ENCODE measurements at regions not wholly inside any gene's neighbourhood (a gene's known extent, or its start where the extent isn't known, plus 50 kb on each side); places are given as distances from the start of the nearest gene placed in this dataset.

DNA sequence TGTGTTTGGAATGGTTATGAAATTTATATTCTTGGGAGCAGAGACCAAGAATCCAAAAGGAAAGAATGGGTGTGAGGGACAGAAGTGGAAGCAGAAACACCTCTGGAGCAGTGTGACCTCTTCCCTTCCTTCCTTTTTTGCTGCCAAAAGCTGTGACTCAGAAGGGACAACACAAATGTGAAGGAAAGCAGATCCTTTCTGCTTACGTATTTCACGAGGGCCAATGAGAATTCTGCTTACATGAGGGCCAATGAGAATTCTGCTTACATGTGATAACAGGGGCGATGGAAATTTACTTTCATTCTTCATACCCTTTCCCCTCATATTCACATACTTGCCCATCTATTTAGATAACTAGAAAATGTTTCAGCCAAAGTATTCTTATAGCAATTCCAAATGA lies 404.6 kb downstream of the PRDM5 start:
- Histone ChIP-seq H3K4me1 (ENCODE audit: control insufficient read depth in 1 of 2, insufficient read depth in 2 of 2, low read length in 2 of 2) (no peaks in the 10 kb centered on the region), H3K27me3 (ENCODE audit: control insufficient read depth in 1 of 2, insufficient read depth in 2 of 2, low read length in 1 of 2) (no peaks in the 10 kb centered on the region), H3K4me3 (ENCODE audit: low read length in 2 of 2) (no peak overlapping the region), H3K9me3 (ENCODE audit: control insufficient read depth, low read length) (no peaks in the 10 kb centered on the region), H3K27ac (ENCODE audit: low read depth in 1 of 2, low read length in 2 of 2) (no peak overlapping the region), H3K36me3 (ENCODE audit: control insufficient read depth in 1 of 2, insufficient read depth in 2 of 2, low read length in 1 of 2) (no peaks in the 10 kb centered on the region)
- ATAC-seq (ENCODE audit: low FRiP score) (peak; percentile 85), DNase-seq (no peak)
- WGBS, 2 donors, result 19 to 23% methylated on average over 3 of the region's 3 CpGs
- intact Hi-C loops (cut with DNase I), result no loop called here

DNA sequence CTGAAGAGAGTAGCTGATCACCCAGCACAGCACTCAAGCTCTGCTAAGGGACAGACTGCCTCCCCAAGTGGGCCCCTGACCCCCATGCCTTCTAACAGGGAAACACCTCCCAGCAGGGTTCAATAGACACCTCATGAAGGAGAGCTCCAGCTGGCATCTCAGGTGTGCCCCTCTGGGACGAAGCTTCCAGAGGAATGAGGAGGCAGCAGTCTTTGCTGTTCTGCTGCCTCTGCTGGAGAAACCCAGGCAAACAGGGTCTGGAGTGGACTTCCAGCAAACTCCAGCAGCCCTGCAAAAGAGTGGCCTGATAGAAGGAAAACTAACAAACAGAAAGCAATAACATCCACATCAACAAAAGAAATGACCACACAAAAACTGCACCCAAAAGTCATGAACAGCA lies 412.8 kb downstream of the PRDM5 start:
- Histone ChIP-seq H3K4me3 (ENCODE audit: low read length in 2 of 2) (no peak overlapping the region), H3K27me3 (ENCODE audit: control insufficient read depth in 1 of 2, insufficient read depth in 2 of 2, low read length in 1 of 2) (no peaks in the 10 kb centered on the region), H3K4me1 (ENCODE audit: control insufficient read depth in 1 of 2, insufficient read depth in 2 of 2, low read length in 2 of 2) (no peaks in the 10 kb centered on the region), H3K27ac (ENCODE audit: low read depth in 1 of 2, low read length in 2 of 2) (no peak overlapping the region), H3K9me3 (ENCODE audit: control insufficient read depth, low read length) (peaks cover 3% of the 10 kb centered on the region), H3K36me3 (ENCODE audit: control insufficient read depth in 1 of 2, insufficient read depth in 2 of 2, low read length in 1 of 2) (no peaks in the 10 kb centered on the region)
- 73 to 89% methylated on average over 1 of the region's 1 CpG for WGBS, 2 donors
- no peak for ATAC-seq (ENCODE audit: low FRiP score)
- no peak for DNase-seq
- intact Hi-C loops (cut with DNase I), result no loop called here

DNA sequence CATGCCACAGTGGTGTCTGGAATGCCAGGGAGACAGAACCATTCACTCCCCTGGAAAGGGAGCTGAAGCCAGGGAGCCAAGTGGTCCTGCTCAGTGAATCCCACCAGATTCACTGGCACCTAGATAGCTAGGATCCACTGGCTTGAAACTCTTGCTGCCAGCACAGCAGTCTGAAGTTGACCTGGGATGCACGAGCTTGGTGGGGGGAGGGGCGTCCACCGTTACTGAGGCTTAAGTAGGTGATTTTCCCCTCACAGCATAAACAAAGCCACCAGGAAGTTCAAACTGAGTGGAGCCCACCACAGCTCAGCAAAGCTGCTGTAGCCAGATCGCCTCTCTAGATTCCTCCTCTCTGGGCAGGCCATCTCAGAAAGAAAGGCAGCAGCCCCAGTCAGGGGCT lies 413.3 kb downstream of the PRDM5 start:
- Histone ChIP-seq H3K9me3 (ENCODE audit: control insufficient read depth, low read length) (peaks cover 3% of the 10 kb centered on the region), H3K27me3 (ENCODE audit: control insufficient read depth in 1 of 2, insufficient read depth in 2 of 2, low read length in 1 of 2) (no peaks in the 10 kb centered on the region), H3K27ac (ENCODE audit: low read depth in 1 of 2, low read length in 2 of 2) (no peak overlapping the region), H3K36me3 (ENCODE audit: control insufficient read depth in 1 of 2, insufficient read depth in 2 of 2, low read length in 1 of 2) (no peaks in the 10 kb centered on the region), H3K4me1 (ENCODE audit: control insufficient read depth in 1 of 2, insufficient read depth in 2 of 2, low read length in 2 of 2) (no peaks in the 10 kb centered on the region), H3K4me3 (ENCODE audit: low read length in 2 of 2) (no peak overlapping the region)
- ATAC-seq (ENCODE audit: low FRiP score) (no peak), DNase-seq (no peak)
- 48 to 52% methylated on average over 4 of the region's 4 CpGs for WGBS, 2 donors
- intact Hi-C loops (cut with DNase I), result no loop called here

DNA sequence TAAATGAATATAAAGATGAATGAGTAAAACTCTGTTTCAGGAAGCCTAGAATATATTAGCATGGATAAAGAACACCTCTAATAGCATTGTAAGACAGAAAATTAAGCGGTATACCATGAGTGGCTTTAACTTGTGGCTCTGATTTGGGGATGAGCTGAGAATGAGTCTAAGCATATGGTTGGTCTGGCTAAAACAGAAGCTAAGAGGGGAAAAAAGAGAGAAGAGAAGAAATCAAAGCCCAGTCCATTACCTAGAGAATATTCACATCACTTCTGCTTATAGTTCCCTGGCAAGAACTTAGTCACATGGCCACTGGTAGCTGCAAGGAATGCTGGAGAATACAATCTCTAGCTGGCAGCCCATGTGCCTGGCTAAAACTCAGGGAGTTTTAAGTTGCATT lies 414.5 kb downstream of the PRDM5 start:
- ATAC-seq (ENCODE audit: low FRiP score), result no peak
- no peak for DNase-seq
- no peaks in the 10 kb centered on the region for H3K4me1 ChIP-seq (ENCODE audit: control insufficient read depth in 1 of 2, insufficient read depth in 2 of 2, low read length in 2 of 2)
- H3K36me3 ChIP-seq (ENCODE audit: control insufficient read depth in 1 of 2, insufficient read depth in 2 of 2, low read length in 1 of 2), result no peaks in the 10 kb centered on the region
- H3K4me3 ChIP-seq (ENCODE audit: low read length in 2 of 2), result no peak overlapping the region
- H3K9me3 ChIP-seq (ENCODE audit: control insufficient read depth, low read length), result peaks cover 4% of the 10 kb centered on the region
- WGBS, 2 donors, result 93 to 96% methylated on average over 1 of the region's 1 CpG
- H3K27ac ChIP-seq (ENCODE audit: low read depth in 1 of 2, low read length in 2 of 2), result no peak overlapping the region
- intact Hi-C loops (cut with DNase I), result no loop called here
- no peaks in the 10 kb centered on the region for H3K27me3 ChIP-seq (ENCODE audit: control insufficient read depth in 1 of 2, insufficient read depth in 2 of 2, low read length in 1 of 2)

DNA sequence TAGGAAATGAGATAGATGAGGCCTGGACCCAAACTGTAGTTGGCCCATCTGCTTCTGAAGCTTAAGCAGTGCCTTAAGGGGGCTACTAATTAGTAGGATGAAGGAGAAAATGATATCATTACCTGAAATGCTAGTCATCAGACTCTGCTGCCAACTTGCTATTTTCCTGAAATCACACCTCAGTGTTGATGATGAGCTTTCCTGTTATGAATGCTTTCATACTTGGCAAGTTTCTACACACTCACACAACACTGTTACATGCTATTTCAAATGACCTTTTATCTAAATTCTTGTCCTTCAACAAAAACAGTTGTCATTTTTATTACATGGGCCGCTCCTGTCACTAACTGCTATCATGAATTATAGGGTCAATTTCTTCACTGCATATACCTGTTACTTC lies 416.0 kb downstream of the PRDM5 start:
- Histone ChIP-seq H3K36me3 (ENCODE audit: control insufficient read depth in 1 of 2, insufficient read depth in 2 of 2, low read length in 1 of 2) (no peaks in the 10 kb centered on the region), H3K9me3 (ENCODE audit: control insufficient read depth, low read length) (peaks cover 7% of the 10 kb centered on the region), H3K4me3 (ENCODE audit: low read length in 2 of 2) (no peak overlapping the region), H3K27me3 (ENCODE audit: control insufficient read depth in 1 of 2, insufficient read depth in 2 of 2, low read length in 1 of 2) (no peaks in the 10 kb centered on the region), H3K27ac (ENCODE audit: low read depth in 1 of 2, low read length in 2 of 2) (no peak overlapping the region), H3K4me1 (ENCODE audit: control insufficient read depth in 1 of 2, insufficient read depth in 2 of 2, low read length in 2 of 2) (no peaks in the 10 kb centered on the region)
- intact Hi-C loops (cut with DNase I), result no loop called here
- 93 to 95% methylated on average over 1 of the region's 1 CpG for WGBS, 2 donors
- ATAC-seq (ENCODE audit: low FRiP score), result no peak
- DNase-seq, result no peak

DNA sequence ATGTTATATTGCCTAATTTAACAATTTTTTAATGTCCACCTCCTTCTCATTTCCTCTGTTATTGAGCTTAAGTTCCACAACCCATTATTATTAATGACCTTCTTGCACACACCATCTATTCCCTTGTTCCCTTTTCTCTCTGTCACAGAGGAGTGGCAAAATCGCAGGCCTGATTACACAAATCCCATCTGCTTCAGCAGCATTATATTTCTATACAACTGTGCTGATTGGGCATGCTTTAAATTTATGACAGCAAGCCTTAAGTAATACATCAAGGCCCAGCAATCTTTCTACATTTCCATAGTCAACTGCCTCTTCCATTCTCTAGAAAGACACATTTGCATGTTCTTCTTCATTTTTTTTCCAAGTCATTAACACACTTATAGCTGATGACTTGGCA lies 423.8 kb downstream of the PRDM5 start:
- Histone ChIP-seq H3K27ac (ENCODE audit: low read depth in 1 of 2, low read length in 2 of 2) (no peak overlapping the region), H3K4me3 (ENCODE audit: low read length in 2 of 2) (no peak overlapping the region), H3K9me3 (ENCODE audit: control insufficient read depth, low read length) (peaks cover 4% of the 10 kb centered on the region), H3K36me3 (ENCODE audit: control insufficient read depth in 1 of 2, insufficient read depth in 2 of 2, low read length in 1 of 2) (no peaks in the 10 kb centered on the region), H3K27me3 (ENCODE audit: control insufficient read depth in 1 of 2, insufficient read depth in 2 of 2, low read length in 1 of 2) (no peaks in the 10 kb centered on the region), H3K4me1 (ENCODE audit: control insufficient read depth in 1 of 2, insufficient read depth in 2 of 2, low read length in 2 of 2) (no peaks in the 10 kb centered on the region)
- intact Hi-C loops (cut with DNase I), result no loop called here
- WGBS, 2 donors, result 64 to 71% methylated on average over 1 of the region's 1 CpG
- ATAC-seq (ENCODE audit: low FRiP score) (no peak), DNase-seq (no peak)

DNA sequence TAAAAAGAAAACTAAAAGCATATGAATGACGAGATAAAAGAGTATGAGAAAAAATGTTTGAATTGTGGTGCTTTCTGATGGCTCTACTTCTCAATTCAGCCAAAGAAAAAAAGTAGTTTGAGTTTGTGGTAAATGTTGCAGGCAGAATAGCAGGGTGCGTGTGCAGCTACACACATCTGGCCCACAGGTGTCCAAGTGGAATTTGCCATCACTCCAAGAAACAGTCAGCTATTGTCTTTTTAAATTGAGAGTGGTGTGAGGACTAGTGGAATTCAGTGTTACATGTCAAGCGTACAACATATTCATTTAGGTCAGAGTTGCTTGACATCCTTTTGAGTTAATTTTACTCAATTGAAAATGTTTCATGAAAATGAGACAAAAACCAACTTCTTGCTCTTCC lies 424.8 kb upstream of the MAD2L1 start:
- WGBS, 2 donors, result 46 to 48% methylated on average over 3 of the region's 3 CpGs
- H3K27ac ChIP-seq (ENCODE audit: low read depth in 1 of 2, low read length in 2 of 2), result no peak overlapping the region

DNA sequence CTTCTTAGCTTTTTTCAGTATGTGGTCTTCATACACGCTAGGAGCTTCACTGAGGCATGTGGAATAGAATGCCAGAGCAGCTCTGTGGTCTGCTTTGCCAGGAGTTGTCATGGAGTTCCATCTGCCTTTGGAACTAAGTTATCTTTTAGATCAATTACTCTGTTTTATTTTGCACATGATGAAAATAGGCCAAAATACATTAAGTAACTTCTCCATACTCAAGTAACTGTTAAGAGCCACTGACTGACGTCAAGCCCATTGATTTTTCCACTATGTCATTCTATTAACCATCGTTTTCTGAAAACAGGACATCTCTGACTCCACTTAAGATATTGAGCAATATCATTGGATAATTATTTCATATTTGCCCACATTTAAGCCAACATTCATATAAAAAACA lies 415.1 kb upstream of the MAD2L1 start:
- no peaks in the 10 kb centered on the region for H3K27me3 ChIP-seq (ENCODE audit: control insufficient read depth in 1 of 2, insufficient read depth in 2 of 2, low read length in 1 of 2)
- no peaks in the 10 kb centered on the region for H3K4me1 ChIP-seq (ENCODE audit: control insufficient read depth in 1 of 2, insufficient read depth in 2 of 2, low read length in 2 of 2)
- no peaks in the 10 kb centered on the region for H3K9me3 ChIP-seq (ENCODE audit: control insufficient read depth, low read length)
- no peak for DNase-seq
- intact Hi-C loops (cut with DNase I), result no loop called here
- H3K27ac ChIP-seq (ENCODE audit: low read depth in 1 of 2, low read length in 2 of 2), result no peak overlapping the region
- no peaks in the 10 kb centered on the region for H3K36me3 ChIP-seq (ENCODE audit: control insufficient read depth in 1 of 2, insufficient read depth in 2 of 2, low read length in 1 of 2)
- WGBS, 2 donors, result 79 to 88% methylated on average over 3 of the region's 3 CpGs
- H3K4me3 ChIP-seq (ENCODE audit: low read length in 2 of 2), result no peak overlapping the region
- no peak for ATAC-seq (ENCODE audit: low FRiP score)

More for the DNA sequence above, 424.8 kb upstream of the MAD2L1 start:
- no peaks in the 10 kb centered on the region for H3K36me3 ChIP-seq (ENCODE audit: control insufficient read depth in 1 of 2, insufficient read depth in 2 of 2, low read length in 1 of 2)
- no peak for DNase-seq
- intact Hi-C loops (cut with DNase I), result no loop called here
- ATAC-seq (ENCODE audit: low FRiP score), result no peak
- no peaks in the 10 kb centered on the region for H3K4me1 ChIP-seq (ENCODE audit: control insufficient read depth in 1 of 2, insufficient read depth in 2 of 2, low read length in 2 of 2)
- H3K9me3 ChIP-seq (ENCODE audit: control insufficient read depth, low read length), result no peaks in the 10 kb centered on the region
- H3K27me3 ChIP-seq (ENCODE audit: control insufficient read depth in 1 of 2, insufficient read depth in 2 of 2, low read length in 1 of 2), result no peaks in the 10 kb centered on the region
- H3K4me3 ChIP-seq (ENCODE audit: low read length in 2 of 2), result no peak overlapping the region

DNA sequence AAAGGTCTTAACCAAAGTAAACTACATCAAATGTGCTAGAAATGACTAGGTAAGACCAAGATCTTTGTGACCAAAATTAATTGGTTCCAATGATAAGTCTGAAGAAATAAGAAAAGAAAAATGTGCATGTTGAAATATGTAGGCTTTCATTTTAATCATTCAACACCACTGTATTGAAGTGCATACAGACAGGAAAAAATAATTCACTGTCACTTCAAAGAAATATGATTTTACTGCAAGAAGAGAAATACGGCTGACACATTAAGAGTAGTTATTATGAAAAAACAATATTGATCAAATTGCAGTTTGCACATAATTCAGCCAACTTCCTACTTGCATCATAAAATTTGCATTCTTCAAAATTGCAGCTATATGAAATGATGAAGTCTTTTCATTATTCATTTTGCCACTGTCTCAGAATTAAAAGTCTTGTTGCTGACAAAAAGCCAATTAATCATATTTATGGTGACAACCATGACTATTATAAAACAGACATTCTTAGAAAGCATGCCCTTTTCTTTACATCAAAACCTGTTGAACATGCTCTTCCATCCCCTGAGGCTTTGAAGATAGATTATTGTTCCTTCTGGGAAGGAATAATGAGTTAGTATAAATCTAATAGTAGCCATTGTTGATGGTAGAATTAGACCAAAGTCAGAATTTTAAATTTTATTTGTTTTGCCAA lies 405.9 kb upstream of the MAD2L1 start:
- WGBS, 2 donors, result 44 to 62% methylated on average over 1 of the region's 1 CpG
- ATAC-seq (ENCODE audit: low FRiP score) (no peak), DNase-seq (no peak)
- Histone ChIP-seq H3K27me3 (ENCODE audit: control insufficient read depth in 1 of 2, insufficient read depth in 2 of 2, low read length in 1 of 2) (no peaks in the 10 kb centered on the region), H3K4me1 (ENCODE audit: control insufficient read depth in 1 of 2, insufficient read depth in 2 of 2, low read length in 2 of 2) (no peaks in the 10 kb centered on the region), H3K4me3 (ENCODE audit: low read length in 2 of 2) (no peak overlapping the region), H3K9me3 (ENCODE audit: control insufficient read depth, low read length) (no peaks in the 10 kb centered on the region), H3K27ac (ENCODE audit: low read depth in 1 of 2, low read length in 2 of 2) (no peak overlapping the region), H3K36me3 (ENCODE audit: control insufficient read depth in 1 of 2, insufficient read depth in 2 of 2, low read length in 1 of 2) (no peaks in the 10 kb centered on the region)
- intact Hi-C loops (cut with DNase I), result no loop called here
